ENCODE measurements at regions not wholly inside any gene's neighbourhood (a gene's known extent, or its start where the extent isn't known, plus 50 kb on each side); places are given as distances from the start of the nearest gene placed in this dataset.

GRCh38 chrX:97985096-97985495, 1101.4 kb downstream of the RPA4 start:
- Histone ChIP-seq H3K4me1 (no peaks in the 10 kb centered on the region), H3K27ac (no peak overlapping the region), H3K27me3 (ENCODE audit: insufficient read depth in 3 of 3, low read length in 2 of 3) (no peaks in the 10 kb centered on the region), H3K9me3 (no peaks in the 10 kb centered on the region), H3K36me3 (ENCODE audit: insufficient read depth in 1 of 2, low read depth in 1 of 2) (no peaks in the 10 kb centered on the region), H3K4me3 (no peak overlapping the region)
- TF ChIP-seq CTCF (IDR thresholded peaks at IDR 0.05) = no peak
- ATAC-seq (no peak), DNase-seq (no peak)
- intact Hi-C loops (cut with DNase I) = no loop called here
- 65 to 79% (median 71%) methylated on average over 4 of the region's 4 CpGs for WGBS, 3 donors

GRCh38 chrX:97987979-97988378, 1104.3 kb downstream of the RPA4 start:
- Histone ChIP-seq H3K27ac (no peak overlapping the region), H3K4me3 (no peak overlapping the region), H3K4me1 (no peaks in the 10 kb centered on the region), H3K36me3 (ENCODE audit: insufficient read depth in 1 of 2, low read depth in 1 of 2) (no peaks in the 10 kb centered on the region), H3K27me3 (ENCODE audit: insufficient read depth in 3 of 3, low read length in 2 of 3) (no peaks in the 10 kb centered on the region), H3K9me3 (no peaks in the 10 kb centered on the region)
- intact Hi-C loops (cut with DNase I) = no loop called here
- TF ChIP-seq CTCF (IDR thresholded peaks at IDR 0.05) = no peak
- 93 to 100% (median 94%) methylated on average over 1 of the region's 1 CpG for WGBS, 3 donors
- ATAC-seq = no peak
- no peak for DNase-seq

- DNase-seq = no peak
- 79 to 85% (median 85%) methylated on average over 4 of the region's 4 CpGs for WGBS, 3 donors
- Histone ChIP-seq H3K27me3 (ENCODE audit: insufficient read depth in 3 of 3, low read length in 2 of 3) (peaks cover 0 to 11% (median 0%) of the 10 kb centered on the region in 3 donors), H3K4me3 (no peak overlapping the region), H3K36me3 (ENCODE audit: insufficient read depth in 1 of 2, low read depth in 1 of 2) (no peaks in the 10 kb centered on the region), H3K4me1 (no peaks in the 10 kb centered on the region), H3K27ac (no peak overlapping the region), H3K9me3 (no peaks in the 10 kb centered on the region)
- TF ChIP-seq CTCF (IDR thresholded peaks at IDR 0.05) = no peak
- intact Hi-C loops (cut with DNase I) = no loop called here
- no peak for ATAC-seq
These were observed 1112.1 kb downstream of the RPA4 start for GRCh38 chrX:97995834-97996233.

GRCh38 chrX:98028691-98029090, 1145.0 kb downstream of the RPA4 start:
- no peaks in the 10 kb centered on the region for H3K27me3 ChIP-seq (ENCODE audit: insufficient read depth in 3 of 3, low read length in 2 of 3)
- no peaks in the 10 kb centered on the region for H3K36me3 ChIP-seq (ENCODE audit: insufficient read depth in 1 of 2, low read depth in 1 of 2)
- H3K9me3 ChIP-seq = no peaks in the 10 kb centered on the region
- H3K4me3 ChIP-seq = no peak overlapping the region
- TF ChIP-seq CTCF (IDR thresholded peaks at IDR 0.05) = no peak
- ATAC-seq = no peak
- WGBS, 3 donors = 74 to 77% (median 77%) methylated on average over 4 of the region's 4 CpGs
- no peak for DNase-seq
- no peaks in the 10 kb centered on the region for H3K4me1 ChIP-seq
- H3K27ac ChIP-seq = no peak overlapping the region
- intact Hi-C loops (cut with DNase I) = no loop called here

- Histone ChIP-seq H3K27me3 (ENCODE audit: insufficient read depth in 3 of 3, low read length in 2 of 3) (no peaks in the 10 kb centered on the region), H3K4me1 (no peaks in the 10 kb centered on the region), H3K9me3 (no peaks in the 10 kb centered on the region), H3K27ac (no peak overlapping the region), H3K4me3 (no peak overlapping the region), H3K36me3 (ENCODE audit: insufficient read depth in 1 of 2, low read depth in 1 of 2) (no peaks in the 10 kb centered on the region)
- ATAC-seq (no peak), DNase-seq (no peak)
- WGBS, 3 donors = 89 to 92% (median 90%) methylated on average over 6 to 12 of the region's 12 CpGs
- no peak for TF ChIP-seq CTCF (IDR thresholded peaks at IDR 0.05)
- intact Hi-C loops (cut with DNase I) = no loop called here
These were observed 1146.2 kb downstream of the RPA4 start for GRCh38 chrX:98029861-98030260.
